NB4 (cell line): ENCODE measurements at regions not wholly inside any gene's neighbourhood (a gene's known extent, or its start where the extent isn't known, plus 50 kb on each side); places are given as distances from the start of the nearest gene placed in this dataset.

ENCODE experiments used
- CTCF ChIP-seq: IDR thresholded peaks from one replicate; pipeline ENCODE4 v1.5.1; 2012; ENCODE audit warnings: low read depth, low read length
- MAX ChIP-seq: IDR thresholded peaks from 2 replicates; pipeline ENCODE4 v1.6.1; 2011; ENCODE audit warnings: low read depth, low read length
- MYC ChIP-seq: IDR thresholded peaks from 2 replicates; pipeline ENCODE4 v1.6.1; 2011; ENCODE audit warnings: low read depth, low read length
- POLR2A ChIP-seq: IDR thresholded peaks from 2 replicates; pipeline ENCODE4 v1.6.1; 2011; ENCODE audit warnings: mild to moderate bottlenecking; ENCODE audit not compliant: insufficient read length; ENCODE audit errors: extremely low read depth

GRCh38 chr9:75657015-75657414 lies 233.5 kb upstream of the PCSK5 start:
- TF ChIP-seq POLR2A = no peak
- no peak for TF ChIP-seq CTCF
- TF ChIP-seq MAX = no peak
- no peak for TF ChIP-seq MYC
